ENCODE measurements at regions not wholly inside any gene's neighbourhood (a gene's known extent, or its start where the extent isn't known, plus 50 kb on each side); places are given as distances from the start of the nearest gene placed in this dataset.

- TF ChIP-seq CTCF (IDR thresholded peaks at IDR 0.05; ENCODE audit: control extremely low read depth in 1 of 3, insufficient read depth in 1 of 3, low read depth in 1 of 3, low read length in 3 of 3) (no peak), MAFK (IDR thresholded peaks at IDR 0.05; ENCODE audit: low read depth, low read length) (no peak), ZNF274 (IDR thresholded peaks at IDR 0.05; ENCODE audit: borderline replicate concordance, extremely low read depth, low read length) (no peak), CEBPB (IDR thresholded peaks at IDR 0.05; ENCODE audit: low read depth, low read length) (no peak), TAF1 (IDR thresholded peaks at IDR 0.05; ENCODE audit: low read depth, low read length) (no peak), KDM1A (IDR thresholded peaks at IDR 0.05; ENCODE audit: borderline replicate concordance, low read length) (no peak), HDAC2 (IDR thresholded peaks at IDR 0.05; ENCODE audit: borderline replicate concordance in 1 of 2, low read depth in 2 of 2, low read length in 2 of 2) (no peak), SP2 (IDR thresholded peaks at IDR 0.05; ENCODE audit: low read length) (no peak), JUND (IDR thresholded peaks at IDR 0.05; ENCODE audit: low read length) (no peak), SIN3A (conservative IDR thresholded peaks at IDR 0.05 in 1 of 2, IDR thresholded peaks at IDR 0.05 in 1 of 2; ENCODE audit: low read depth in 1 of 2, low read length in 2 of 2) (no peak)
Observed at GRCh38 chr9:134276453-134277245, 49.6 kb upstream of the RXRA start.
